ENCODE measurements at regions not wholly inside any gene's neighbourhood (a gene's known extent, or its start where the extent isn't known, plus 50 kb on each side); places are given as distances from the start of the nearest gene placed in this dataset.
"Not testable (repeated sequence)": the region's sequence is repeated elsewhere in the genome, so short reads cannot be mapped to it uniquely, and the experiment has no call there.

DNA sequence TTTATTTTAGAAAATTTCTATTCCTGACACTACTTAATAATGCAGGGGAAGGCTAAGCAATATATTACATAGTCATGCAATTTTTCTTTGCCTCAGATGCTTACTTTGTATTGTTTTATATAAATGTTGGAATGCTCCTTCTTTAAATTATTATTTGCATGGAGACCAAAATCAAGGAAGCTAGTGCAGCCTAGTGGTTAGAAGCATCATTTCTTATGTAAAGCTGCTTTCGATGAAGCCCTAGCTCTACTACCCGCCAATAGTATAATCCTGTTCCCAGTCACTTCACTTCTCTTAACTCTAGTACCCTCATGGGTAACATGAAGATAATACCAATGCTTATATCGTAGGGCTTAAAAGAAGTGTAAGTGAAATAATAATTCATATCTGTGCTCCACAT is 198.9 kb downstream of the LRATD1 start:
- DNase-seq = no peak

DNA sequence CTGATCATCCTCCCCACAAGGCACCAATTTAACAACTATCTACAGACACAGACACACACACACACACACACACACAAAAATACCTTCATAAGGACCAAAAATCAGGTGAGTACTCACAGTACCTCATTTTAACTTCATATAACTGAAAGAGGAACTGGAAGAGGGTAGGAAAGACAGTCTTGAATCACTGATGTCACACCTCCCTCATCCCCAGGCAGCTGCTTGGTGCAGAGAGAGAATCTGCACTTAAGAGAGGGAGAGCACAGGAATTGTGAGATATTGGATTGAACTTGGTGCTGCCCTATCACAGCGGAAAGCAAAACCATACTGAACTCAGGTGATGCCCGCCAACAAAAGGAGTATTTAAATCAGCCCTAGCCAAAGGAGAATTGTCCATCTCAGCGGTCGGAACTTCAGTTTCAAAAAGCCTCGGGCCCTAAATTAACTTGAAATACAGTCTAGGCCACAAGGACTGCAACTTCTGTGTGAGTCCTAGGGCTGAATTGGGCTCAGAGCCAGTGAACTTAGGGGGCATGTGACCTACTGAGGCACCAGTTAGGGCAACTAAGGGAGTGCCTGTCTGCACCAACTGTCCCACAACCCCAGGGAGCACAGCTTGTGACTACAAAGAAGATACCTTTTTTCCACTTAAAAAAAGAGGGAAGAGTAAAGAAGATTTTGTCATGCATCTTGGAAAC is 211.1 kb downstream of the LRATD1 start:
- DNase-seq = no peak

DNA sequence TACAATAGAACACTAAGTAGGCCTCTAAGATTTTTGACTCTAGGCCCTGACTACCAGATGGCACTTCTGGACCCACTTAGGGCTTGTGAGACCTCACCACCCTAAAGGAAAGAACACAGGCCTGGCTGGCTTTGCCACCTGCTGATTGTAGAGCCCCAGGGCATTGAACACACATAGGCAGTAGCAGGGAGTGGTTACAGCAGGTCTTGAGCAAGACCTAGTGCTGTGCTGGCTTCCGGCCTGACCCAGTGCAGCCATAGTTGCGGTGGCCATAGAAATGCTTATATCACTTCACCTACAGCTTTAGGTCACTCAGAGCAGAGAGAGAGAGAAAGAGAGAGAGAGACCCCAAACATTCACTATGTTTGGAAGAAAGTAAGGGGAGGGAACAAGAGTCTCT is 223.2 kb downstream of the LRATD1 start:
- DNase-seq = no peak

DNA sequence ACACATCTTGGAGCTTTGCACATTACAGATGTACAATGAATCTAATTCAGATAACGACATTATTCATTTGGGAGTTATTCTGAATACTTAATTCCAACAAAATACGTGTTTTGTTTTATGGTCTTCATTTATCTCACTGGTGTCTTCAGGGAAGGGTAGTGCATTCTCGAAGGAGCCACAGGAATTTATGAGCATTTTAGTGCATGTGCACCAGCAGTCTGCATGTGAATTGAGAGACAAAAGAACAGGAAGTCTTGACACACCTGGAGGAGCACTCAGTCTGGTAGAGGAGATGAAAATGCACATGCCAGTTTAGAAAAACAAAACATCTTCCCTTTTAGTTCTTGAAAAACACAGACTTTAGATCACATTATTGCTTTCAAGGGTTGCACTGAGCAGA is 228.7 kb downstream of the LRATD1 start:
- DNase-seq = no peak

DNA sequence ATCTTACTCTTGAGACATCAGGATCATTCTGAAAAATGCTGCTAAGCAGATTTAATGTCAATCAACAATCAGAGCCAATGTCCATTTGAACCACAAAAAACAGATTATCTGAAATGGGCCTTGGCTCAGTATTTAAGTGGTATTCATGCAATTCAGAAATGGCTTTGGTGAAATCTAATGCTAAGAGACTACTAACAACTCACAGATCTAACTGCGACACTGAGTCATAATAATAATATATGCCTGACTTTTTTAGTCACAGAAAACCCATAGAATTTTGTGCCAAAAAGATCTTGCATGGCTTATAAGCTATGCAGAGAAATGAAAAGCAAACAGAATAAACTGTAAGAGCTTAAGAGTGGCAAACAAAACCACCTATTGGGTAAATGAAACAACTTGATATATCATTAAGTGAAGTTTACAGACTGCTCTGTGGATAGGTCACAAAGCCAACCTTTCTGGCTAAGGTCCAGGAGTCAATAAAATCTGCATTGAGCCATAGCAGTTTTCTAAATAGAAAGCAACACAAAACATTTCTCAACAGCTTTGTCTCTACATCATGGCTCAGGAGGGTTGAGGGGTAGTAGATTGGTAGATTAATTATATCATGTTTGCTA is 234.3 kb downstream of the LRATD1 start:
- DNase-seq = no peak

DNA sequence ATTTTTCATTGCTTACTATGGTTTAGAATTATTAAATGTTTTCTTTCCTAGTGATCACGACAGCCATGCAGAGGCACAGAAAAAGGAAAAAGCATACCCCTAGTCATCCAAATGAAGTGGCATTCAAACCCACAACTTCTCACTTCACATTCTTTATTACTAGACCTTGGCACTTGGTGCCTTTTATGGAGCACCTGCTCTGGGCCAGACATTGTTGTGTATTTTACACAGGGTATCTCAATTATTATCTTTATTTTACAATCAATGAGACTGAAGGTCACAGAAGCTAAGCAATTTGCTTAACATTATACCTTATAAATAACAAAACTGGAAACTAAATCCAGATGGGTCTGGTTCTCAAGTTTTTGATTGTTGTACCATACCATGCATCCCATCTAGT is 235.3 kb downstream of the LRATD1 start:
- no peak for DNase-seq

DNA sequence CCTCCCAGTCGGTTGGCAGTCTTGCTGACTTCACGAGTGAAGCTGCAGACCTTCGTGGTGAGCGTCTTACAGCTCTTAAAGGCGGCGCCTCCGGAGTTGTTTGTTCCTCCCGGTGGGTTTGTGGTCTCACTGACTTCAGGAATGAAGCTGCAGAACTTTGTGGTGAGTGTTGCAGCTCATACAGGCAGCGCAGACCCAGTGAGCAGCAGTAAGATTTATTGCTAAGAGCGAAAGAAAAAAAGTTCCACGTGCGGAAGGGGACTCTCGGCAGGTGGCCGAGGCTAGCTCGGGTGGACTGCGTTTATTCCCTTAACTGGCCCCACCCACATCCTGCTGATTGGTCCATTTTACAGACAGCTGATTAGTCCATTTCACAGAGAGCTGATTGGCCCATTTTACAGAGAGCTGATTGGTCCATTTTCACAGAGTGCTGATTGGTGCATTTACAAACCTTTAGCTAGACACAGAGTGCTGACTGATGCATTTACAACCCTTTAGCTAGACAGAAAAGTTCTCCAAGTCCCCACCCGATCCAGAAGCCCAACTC is 240.3 kb downstream of the LRATD1 start:
- no peak for DNase-seq

DNA sequence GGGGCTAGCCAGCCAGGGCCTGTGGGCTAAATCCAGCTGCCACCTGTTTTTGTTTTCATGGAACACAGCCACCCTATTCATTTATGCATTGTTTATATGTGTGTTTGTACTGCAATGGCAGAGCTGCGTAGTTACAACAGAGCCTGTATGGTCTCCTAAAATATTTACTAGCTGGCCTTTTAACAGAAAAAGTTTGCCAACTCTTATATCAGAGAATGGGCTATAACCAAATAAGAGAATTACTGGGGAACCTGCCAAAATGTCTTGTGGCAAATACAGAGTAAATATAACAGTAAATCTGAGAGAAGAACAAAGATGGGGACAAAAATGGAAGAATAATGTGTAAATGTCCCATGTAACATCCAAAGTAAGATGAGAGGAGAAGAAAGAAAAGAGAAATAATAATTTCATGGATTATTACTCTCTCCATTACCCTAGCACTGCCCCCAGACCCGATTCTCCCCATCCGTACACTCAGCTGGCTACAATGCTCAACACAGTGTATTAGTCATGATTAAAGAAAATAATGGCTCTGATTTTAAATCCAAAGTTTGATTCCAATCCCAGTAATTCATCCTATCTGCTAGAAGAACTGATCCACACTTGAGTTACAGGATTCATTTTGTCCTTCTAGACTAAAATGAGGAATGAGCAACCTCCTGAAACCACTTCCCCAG is 249.3 kb downstream of the LRATD1 start:
- DNase-seq = no peak

DNA sequence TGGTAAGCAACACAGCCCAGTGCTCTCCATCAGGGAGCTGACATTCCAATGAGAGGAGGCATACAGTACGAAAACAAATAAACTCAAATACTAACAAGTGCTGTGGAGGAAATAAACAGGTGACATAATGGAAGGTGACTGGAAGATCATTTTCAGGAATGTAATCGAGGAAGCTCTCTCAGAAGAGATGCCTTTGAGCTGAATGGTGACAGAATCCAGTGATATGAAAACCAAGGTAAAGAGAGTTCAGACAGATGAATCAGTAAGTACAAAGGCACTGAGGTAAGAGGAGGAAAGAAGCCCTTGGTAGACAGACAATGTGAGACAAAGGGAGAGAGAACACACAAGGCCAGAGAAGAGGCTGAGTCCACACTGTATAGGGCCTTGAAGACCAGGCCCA is 252.1 kb downstream of the LRATD1 start:
- DNase-seq = no peak

DNA sequence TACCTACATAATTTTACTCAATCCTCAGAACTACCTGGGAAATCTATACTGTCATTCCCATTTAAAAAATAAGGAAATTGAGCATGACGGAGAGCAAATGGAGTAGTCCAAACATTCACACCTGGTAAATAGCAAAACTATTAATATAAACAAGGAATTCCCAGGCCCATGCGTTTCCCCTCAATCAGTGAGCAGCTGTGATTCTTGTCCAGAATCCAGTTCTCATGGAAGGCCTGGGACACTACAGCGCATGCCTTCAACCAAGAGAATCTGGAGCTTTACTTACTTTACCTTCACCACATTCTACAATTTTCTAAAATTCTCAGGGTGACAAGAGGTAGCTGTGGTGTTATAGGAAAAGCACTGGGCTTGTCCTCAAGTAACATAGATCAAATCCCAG is 259.0 kb downstream of the LRATD1 start:
- DNase-seq = no peak

DNA sequence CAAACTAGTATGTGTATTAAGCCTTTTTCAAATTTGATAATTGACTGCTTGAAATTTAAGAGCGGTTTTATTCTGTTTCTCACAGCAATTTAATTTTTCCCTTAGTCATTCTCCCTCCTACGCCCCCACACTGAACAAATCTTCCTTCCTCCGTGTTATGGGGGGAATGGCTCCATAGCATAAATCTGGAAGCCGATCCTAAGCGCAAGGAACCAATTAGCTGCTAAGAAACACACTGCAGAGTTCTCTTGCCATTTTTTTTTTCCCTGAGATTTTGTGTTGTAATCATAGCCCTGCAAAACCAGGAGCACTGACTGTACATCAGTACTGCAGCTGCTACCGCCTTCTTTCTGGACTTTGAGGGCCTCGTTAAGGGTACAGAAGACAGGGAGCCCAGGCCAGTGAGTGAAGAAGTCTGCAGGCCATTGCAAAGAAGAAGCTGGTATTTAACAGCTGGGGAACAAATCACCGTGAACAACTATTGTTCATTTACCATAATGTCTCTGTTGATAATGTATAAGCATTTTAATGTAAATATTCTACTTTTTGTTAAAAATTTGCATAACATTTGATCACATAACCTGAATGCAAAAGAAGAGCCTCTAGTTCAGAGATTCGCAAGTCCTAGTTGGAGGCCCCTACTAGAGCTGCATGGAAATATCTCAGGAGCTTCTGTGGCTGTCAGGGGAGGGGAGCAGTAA is 264.0 kb downstream of the LRATD1 start:
- no peak for DNase-seq

DNA sequence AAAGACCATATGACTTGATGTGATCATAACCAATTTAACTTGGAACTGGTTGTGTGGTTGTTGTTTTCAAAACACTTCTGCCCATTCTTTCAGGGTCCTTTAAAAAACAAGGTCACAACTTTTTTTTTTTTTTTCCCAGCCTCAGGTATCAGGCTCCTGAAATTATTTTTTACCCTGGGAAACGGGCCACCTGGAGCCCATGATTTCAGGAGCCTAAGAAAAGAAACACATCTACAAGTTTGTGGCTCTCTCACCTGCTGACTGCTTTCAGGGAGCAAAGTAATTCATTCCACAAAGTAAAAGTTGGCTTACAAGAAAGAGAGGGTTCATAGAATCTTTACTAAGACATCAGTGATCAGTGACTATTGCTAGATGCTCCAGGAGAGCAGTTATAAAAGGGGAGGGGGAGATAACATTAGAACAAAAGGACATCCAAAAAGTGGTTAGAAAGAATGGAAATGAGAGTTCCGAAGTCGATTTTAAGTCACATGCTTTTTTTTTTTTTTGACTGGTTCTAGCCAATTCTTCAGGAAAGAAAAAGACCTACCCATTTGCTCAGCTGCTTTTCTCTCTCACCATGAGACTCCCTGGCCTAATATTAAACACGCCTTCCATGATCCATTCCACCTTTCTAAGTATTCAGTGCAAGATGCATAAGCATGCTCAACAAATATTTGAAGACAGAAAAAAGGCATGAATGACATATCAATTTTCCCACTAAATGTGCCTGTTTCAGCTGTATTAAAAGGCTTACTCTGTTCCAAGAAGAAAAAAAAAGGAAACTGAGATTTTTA is 267.3 kb downstream of the LRATD1 start:
- DNase-seq = no peak

DNA sequence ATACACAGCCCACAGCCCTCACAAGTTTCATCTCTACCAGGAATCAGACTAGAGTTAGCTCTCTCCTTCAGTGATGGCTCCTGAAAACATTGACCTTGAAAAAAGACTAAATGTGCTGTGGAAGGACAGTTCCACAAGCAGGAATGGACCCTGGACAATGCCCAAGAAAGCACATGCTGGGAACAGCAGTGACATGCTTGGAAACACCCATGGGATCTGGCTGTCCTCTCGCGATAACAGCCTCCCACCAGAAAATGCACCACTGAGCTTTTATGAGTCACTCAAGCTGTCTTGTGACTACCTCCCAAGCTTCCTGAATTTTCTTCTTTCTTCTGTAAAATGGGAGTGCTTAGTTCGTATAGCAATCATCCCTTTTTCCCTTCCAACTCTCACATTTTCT is 269.2 kb downstream of the LRATD1 start:
- DNase-seq = no peak

DNA sequence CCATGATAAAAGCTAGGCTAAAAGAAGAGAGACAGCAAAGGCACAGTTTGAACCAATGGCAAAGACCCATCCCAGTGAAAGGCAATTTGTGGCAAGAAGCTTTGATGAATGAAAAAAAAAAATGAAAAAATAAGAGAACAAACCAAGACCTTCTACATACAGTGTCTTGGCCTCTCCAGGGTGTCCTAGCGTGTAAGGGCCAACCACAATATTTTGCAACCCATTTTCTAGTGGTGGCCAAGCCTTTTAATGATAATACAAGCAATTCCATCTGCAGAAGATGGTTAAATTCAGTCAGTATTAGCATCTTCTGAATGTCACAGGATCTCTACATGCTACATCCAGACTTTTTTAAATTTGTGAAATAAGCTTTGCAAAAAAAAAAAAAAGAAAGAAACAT is 270.4 kb downstream of the LRATD1 start:
- DNase-seq = no peak

DNA sequence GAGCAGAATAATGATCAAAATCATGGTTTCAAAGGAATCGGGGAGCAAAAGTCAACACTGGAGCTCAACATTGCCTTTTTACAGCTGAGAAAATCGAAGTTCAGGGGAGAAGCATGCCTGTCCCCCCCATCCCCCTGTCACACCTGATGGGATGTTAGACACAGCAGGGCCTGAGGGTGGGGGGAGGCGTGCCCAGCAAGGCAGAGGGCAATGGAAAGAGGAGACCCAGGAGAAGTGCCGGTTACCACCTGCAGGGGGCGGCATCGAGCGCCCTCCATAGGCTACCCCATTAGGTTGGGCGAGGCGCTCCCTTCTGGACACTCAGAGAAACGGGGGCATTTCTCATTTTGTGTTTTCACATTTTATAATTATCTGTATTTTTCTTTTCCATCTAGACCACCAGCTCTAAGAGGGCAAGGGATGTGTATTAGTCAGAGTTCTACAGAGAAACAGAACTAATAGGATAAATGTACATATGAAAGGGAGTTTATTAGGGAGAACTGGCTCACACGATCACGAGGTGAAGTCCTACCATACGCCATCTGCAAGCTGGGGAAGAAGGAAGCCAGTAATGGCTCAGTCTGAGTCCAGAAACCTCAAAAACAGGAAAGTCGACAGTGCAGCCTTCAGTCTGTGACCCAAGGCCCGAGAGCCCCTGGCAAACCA is 271.3 kb downstream of the LRATD1 start:
- peak; percentile 21 for DNase-seq

DNA sequence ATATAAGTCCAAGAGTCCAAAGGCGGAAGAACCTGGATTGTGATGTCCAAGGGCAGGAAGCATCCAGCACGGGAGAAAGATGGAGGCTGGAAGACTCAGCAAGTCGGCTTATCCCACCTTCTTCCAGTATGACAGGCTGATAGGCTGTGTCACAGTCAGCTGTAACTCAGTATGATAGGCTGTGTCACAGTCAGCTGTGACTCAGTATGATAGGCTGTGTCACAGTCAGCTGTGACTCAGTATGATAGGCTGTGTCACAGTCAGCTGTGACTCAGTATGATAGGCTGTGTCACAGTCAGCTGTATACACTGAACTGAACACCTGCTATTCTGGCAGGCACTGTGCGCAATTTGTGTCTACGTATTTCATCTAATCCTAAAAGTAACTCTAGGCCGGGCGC is 271.9 kb downstream of the LRATD1 start:
- not testable (repeated sequence) for DNase-seq

DNA sequence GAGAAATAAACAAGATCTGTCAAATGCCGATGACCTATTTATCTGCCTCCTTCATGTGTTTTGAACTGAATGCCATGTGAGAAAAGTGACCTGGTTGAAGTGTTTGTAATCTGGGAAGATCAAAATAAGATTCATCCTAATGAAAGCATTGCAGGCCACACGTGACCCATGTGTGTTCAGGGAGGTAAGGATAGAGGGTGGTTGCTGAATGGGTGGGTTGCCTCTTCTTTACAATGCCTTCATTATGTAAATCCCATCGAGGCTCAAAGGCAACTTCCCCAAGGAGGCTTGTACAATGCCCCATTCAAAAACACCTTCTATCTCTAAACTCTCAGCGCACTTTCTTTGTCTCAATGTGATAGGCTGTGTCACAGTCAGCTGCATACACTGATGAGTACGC is 273.1 kb downstream of the LRATD1 start:
- DNase-seq = no peak

DNA sequence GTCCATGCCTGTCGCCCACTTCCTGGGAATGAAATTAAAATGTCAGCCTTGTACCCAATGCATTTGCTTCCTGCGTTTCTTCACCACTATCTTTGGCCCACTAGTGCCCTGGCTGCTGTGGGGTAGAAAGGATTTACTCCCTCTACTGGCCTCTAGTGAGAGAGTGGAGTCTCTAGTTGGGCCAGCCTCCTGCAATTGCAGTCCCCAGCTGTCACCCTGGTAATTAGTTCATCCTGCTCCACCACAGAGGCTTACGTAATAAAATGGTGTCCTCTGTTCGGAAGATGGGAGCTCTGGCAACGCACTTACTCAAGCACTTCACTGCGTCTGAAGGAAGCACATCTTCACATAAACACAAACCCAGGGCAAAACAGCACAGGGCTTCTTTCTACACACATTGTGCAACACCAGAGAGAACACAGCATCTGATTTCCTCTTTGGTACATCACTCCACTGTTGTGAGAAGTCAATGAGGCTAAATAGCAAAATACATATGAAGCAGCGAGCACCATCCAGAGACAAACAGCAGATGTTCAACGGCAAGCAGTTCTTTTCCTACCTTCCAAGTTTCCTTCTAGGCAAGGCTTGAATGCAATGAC is 274.6 kb downstream of the LRATD1 start:
- DNase-seq = no peak

DNA sequence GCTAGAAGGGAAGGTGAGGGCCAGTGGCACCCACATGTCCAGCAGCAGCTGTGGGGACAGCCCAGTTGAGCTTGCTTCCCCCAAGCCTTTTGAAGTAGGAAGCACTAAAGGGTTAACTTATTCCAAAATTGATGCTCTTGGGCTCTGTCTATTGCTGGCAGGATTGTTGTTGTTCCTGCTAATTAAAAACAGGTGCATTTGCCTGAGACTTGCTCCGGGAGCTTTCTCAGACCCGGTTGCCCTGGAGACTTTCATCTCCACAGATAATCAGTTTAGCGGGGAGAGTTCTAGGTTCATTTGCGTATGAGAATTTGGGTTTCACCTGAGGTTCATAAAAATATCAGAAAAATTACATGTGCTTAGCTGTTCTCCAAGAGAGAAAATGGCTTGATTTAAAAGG is 277.3 kb downstream of the LRATD1 start:
- no peak for DNase-seq

DNA sequence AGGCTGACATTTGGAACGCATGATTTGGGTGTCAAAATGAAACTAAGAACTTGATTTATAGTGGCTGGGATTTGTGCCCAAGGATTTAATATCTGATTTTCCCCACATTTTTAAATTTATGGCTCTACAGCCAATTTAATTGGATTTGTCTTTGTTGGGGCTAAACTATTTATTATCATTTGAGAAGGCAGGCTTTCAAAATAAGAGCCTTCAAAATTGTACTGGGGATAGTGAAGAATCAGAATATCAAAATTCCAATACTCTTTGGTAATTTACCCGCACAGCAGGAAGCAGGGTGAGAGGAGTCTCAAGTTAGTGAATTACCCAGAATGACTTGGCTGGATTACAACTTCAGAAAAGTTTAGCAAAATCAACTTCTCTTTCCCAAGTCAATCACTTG is 278.1 kb downstream of the LRATD1 start:
- no peak for DNase-seq

DNA sequence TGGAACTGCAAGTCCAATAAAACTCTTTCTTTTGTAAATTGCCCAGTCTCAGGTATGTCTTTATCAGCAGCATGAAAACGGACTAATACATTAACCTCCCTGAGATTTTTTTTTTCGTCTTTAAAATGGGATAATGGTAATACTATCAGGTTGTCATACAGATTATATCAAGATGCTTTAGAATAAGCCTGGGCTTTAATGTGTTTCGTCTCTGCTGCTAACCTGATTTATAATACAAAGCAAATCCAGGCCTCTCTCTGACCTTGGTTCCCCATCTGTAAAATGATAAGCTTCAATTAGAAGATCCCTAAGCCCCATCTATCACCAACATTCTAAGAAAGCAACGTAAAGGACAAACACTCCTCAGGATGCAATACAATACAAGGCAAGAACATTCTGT is 283.5 kb downstream of the LRATD1 start:
- DNase-seq = no peak

All from activated CD8-positive, alpha-beta memory T cell treated with anti-CD3 and anti-CD28 coated beads, Interleukin-2, amount 50 U/mL, for 4 hours (primary cell).